NCI-H2227 (cell line): ENCODE measurements at regions not wholly inside any gene's neighbourhood (a gene's known extent, or its start where the extent isn't known, plus 50 kb on each side); places are given as distances from the start of the nearest gene placed in this dataset.

Experiments
- DNase-seq: peaks from one replicate; lab custom pipeline; 2025; ENCODE audit not compliant: unreplicated experiment; lab: John Stamatoyannopoulos, UW

GRCh38 chr2:21676041-21676440 lies 552.3 kb downstream of the TDRD15 start:
- DNase-seq = no peak

- no peak for DNase-seq
These were observed 552.9 kb downstream of the TDRD15 start for GRCh38 chr2:21676676-21677075.

DNA sequence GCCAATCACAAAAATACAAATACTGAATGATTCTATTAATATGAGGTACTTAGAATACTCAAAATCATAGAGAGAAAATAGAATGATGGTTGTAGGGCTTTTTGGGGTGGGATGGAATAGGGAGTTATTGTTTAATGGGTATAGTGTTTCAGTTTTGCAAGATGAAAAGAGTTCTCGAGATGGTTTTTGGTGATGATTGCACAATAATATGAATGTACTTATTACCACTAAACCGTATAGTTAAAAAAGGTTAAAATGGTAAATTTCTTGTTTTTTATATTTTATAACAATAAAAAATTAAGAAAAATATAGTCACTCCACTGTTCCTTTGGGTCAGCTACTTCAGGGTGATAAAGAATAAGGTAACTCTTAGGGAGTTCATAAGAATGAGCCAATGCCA lies 560.1 kb downstream of the TDRD15 start:
- DNase-seq = no peak

DNA sequence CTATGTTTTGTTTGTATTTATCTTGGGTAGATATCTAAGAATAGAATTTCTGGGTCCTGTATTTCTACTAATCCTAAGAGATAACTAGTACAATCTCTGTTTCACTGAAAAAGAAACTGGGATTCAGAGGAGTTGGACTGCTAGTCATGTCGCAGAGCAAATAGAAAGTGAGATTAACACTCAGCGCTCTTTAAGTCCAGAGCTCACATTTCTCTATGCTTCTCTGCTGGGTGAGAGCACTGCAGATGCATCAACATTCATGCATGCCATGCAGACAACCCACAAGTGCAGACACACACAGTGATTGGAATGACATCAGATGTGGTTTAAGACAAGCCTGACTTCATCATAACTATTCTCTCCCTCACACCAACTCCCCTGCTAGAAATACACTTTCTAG lies 563.8 kb downstream of the TDRD15 start:
- no peak for DNase-seq

GRCh38 chr2:21690005-21690404 lies 566.2 kb downstream of the TDRD15 start:
- no peak for DNase-seq

DNA sequence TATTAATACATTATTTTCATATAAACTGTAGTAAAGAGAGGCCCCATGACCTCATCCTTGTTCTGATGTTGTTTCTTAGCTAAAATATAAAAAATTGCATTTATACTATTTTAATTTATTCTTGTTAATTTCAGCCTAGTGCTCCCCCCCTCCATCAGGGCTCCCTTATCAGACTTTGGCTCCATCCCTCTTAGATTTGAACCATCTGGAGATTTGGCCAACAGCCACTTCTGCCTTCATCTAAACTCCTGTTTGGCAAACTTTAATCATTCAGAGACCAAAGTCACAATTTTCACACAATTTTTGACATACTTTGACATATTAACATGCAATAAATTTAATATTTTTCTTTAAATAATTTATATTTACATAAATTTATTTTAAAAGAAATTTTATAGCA lies 569.3 kb downstream of the TDRD15 start:
- no peak for DNase-seq

GRCh38 chr2:21694079-21694878 lies 570.5 kb downstream of the TDRD15 start:
- DNase-seq = peak; percentile 28

DNA sequence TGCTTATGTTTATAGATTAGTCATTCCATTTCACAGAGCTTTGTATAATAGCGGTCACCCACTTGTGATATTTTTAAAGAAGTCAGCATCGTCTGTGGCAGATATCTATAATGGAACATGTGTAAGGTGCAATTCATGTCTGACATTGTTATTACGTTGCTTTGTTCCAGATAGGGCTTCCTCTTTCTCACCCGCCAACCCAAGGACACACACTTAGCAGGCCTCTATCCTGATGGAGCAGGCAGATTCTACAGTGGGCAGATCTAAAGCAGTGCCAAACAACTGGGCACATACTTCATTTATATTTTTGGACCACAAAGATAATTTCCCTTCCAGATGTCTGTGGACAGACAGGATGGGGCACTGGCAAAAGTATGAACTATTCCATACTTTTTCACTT lies 573.1 kb downstream of the TDRD15 start:
- DNase-seq = no peak

- DNase-seq = no peak
These were observed 576.9 kb downstream of the TDRD15 start for GRCh38 chr2:21700644-21701043.

GRCh38 chr2:21710031-21710430 lies 586.3 kb downstream of the TDRD15 start:
- DNase-seq = no peak

DNA sequence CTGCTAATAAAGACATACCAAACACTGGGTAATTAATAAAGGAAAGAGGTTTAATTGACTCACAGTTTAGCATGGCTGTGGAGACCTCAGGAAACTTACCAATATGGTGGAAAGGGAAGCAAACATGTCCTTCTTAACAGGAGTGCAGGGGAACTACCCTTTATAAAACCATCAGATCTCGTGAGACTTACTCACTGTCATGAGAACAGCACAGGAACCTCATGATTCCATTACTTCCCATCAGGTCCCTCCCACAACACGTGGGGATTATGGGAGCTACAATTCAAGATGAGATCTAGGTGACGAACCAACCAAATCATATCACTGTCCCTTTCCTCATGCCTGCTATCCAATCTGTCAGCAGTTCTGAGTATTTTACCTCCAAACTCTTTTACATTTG lies 586.7 kb downstream of the TDRD15 start:
- no peak for DNase-seq

DNA sequence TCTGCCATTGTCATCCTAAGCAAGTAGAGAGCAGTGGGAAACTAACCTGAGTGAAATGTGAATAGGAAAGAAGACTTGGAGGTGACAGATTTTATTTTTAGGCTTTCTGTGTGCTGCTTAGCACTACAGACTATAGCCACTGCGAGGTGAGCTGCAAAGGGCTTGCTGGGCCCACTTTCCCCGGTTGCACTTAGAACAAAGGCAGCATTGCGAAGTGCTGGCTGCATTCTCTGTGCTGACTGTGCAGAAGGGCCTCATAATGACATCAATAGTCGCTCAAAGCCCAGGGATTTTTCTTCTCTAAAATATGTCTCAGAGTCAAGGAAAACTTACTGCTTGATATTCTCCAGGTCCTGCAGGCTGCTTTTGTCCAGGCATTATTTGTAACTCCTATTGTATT lies 592.1 kb downstream of the TDRD15 start:
- DNase-seq = peak; percentile 2

- no peak for DNase-seq
These were observed 603.3 kb downstream of the TDRD15 start for GRCh38 chr2:21727101-21727500.

GRCh38 chr2:21728133-21728532 lies 604.4 kb downstream of the TDRD15 start:
- no peak for DNase-seq

DNA sequence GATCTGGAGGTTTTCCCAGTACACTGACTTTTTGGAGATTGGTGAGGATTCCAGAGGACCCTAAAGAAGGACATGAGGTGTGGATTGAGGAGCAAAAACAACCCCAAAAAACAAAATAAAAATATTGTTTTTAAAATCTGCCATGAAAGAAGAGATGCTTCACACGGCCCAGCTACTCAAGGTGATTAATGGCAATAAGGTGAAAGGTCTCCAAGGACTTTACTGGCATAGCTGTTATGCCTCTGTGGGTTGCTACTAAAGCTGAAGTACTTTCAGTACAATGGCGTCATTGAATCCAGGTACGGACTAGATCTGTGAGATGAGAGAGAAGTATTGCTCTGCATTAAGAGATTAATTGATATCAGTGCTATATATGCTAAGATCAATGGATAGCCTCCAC lies 606.4 kb downstream of the TDRD15 start:
- no peak for DNase-seq

DNA sequence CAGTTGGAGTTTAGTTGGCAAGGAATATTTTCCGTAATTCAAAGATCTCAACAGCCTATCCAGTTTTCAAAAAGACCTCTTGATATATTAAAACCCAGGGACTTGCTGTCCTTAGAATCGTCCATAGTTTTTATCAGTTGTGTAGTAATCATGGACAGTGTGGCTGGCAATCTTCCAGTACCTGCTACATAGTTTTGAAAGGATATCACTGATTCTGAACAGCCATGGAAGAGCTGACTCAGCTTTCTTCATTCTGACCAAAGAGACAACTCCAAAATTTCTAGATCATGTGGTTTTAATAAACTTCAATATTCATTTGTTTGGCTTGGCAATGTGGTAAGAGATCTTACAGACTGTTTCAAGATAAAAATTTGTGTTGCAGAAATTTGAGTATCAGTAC lies 616.7 kb downstream of the TDRD15 start:
- no peak for DNase-seq

DNA sequence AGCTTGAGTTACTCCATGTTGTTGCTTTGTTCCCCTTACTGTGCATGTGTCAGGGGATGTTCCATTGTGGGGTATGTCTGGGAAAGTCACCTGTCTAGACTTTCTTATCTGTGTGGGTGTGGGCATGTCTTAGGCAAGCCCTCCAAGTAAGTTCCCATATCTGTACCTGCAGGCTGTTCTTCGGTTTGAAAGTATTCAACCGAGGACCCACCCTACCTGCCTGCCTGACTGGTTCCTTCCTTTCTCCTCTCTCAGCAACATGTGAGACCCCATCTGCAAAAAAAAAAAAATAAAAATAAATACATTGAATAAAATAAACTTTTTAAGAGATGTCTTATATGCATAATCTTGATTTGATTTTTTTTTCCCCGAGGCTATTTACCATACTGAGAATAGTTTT lies 622.7 kb downstream of the TDRD15 start:
- no peak for DNase-seq

GRCh38 chr2:21748501-21748900 lies 624.7 kb downstream of the TDRD15 start:
- DNase-seq = no peak

GRCh38 chr2:21754164-21754788 lies 630.5 kb downstream of the TDRD15 start:
- DNase-seq = no peak

- peak; percentile 13 for DNase-seq
These were observed 634.1 kb downstream of the TDRD15 start for GRCh38 chr2:21757805-21758430.

DNA sequence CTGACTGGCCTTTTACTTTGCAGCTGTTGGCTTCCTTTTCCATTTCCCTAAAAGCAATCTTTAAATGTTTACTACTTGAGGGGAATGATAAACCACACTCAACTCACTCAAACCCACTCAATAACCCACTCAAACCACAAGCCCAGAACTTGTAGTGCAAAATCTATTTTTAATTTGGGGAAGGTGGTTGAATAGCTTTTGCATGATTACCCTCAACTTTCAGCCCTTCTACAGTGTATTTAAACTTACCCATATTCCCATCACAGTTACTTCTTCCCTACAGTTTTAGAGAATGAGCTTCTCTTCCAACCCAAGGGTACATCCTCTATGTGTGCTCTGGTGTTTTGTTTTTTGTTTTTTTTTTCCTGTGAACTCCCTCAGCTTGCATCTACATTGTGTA lies 636.1 kb downstream of the TDRD15 start:
- no peak for DNase-seq

- DNase-seq = no peak
These were observed 637.6 kb downstream of the TDRD15 start for GRCh38 chr2:21761361-21761760.
